Astrocyte (in vitro differentiated cells and primary cell): ENCODE measurements at regions not wholly inside any gene's neighbourhood (a gene's known extent, or its start where the extent isn't known, plus 50 kb on each side); places are given as distances from the start of the nearest gene placed in this dataset.

Source experiments
- CTCF ChIP-seq: IDR thresholded peaks from 2 replicates; pipeline ENCODE4 v1.5.1; 2011; ENCODE audit warnings: low read depth, mild to moderate bottlenecking, inconsistent platforms, low read length, moderate library complexity; ENCODE audit not compliant: insufficient read depth
- EZH2 ChIP-seq: IDR thresholded peaks from 2 replicates; pipeline ENCODE4 v1.6.1; 2012; ENCODE audit warnings: mild to moderate bottlenecking, low read length, inconsistent platforms; ENCODE audit not compliant: insufficient read depth

- no peak for TF ChIP-seq CTCF
- no peak for TF ChIP-seq EZH2
Measured at GRCh38 chr11:95512177-95512576, 277.4 kb downstream of the FAM76B start.
